Activated naive CD4-positive, alpha-beta T cell treated with anti-CD3 and anti-CD28 coated beads, Interleukin-2, amount 50 U/mL, for 24 hours (primary cell): ENCODE measurements at regions not wholly inside any gene's neighbourhood (a gene's known extent, or its start where the extent isn't known, plus 50 kb on each side); places are given as distances from the start of the nearest gene placed in this dataset.
"Not testable (repeated sequence)": the region's sequence is repeated elsewhere in the genome, so short reads cannot be mapped to it uniquely, and the experiment has no call there.

Source experiments
- H3K27ac Mint-ChIP-seq: one replicate; pipeline ENCODE4 v1.8.0; 2021; ENCODE audit warnings: mild to moderate bottlenecking, mixed read lengths
- H3K27me3 Mint-ChIP-seq: one replicate; pipeline ENCODE4 v1.8.0; 2021; ENCODE audit warnings: mixed read lengths
- H3K36me3 Mint-ChIP-seq: one replicate; pipeline ENCODE4 v1.8.0; 2021; ENCODE audit warnings: mixed read lengths
- H3K4me1 Mint-ChIP-seq: one replicate; pipeline ENCODE4 v1.8.0; 2021; ENCODE audit warnings: mixed read lengths
- H3K4me3 Mint-ChIP-seq: one replicate; pipeline ENCODE4 v1.8.0; 2021; ENCODE audit warnings: mild to moderate bottlenecking, mixed read lengths
- H3K9me3 Mint-ChIP-seq: one replicate; pipeline ENCODE4 v1.8.0; 2021; ENCODE audit warnings: mixed read lengths

- H3K27me3 Mint-ChIP-seq = peaks cover 2% of the 10 kb centered on the region
- no peaks in the 10 kb centered on the region for H3K36me3 Mint-ChIP-seq
- no peaks in the 10 kb centered on the region for H3K9me3 Mint-ChIP-seq
- no peak overlapping the region for H3K4me3 Mint-ChIP-seq
- H3K27ac Mint-ChIP-seq = no peak overlapping the region
- H3K4me1 Mint-ChIP-seq = no peaks in the 10 kb centered on the region
Measured at GRCh38 chr18:62460851-62461300, 61.9 kb upstream of the ZCCHC2 start.

DNA sequence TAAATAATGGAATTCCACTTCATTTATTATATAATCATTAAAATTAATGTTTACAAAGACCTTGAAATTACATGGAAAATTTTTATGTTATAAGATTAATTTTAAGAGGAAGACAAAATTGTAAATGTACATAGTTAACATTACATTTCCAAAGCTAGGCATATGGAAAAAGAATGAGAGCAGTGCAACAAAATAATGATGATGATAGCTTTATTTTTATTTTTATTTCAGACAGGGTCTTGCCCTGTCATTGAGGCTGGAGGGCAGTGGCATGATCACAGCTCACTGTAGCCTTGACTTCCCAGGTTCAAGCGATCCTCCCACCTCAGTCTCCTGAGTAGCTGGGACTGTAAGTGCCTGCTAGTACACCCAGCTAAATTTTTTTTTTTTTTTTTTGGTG, 61.2 kb upstream of the ZCCHC2 start:
- Mint-ChIP-seq H3K27ac (no peak overlapping the region), H3K27me3 (peaks cover 2% of the 10 kb centered on the region), H3K9me3 (no peaks in the 10 kb centered on the region), H3K4me1 (no peaks in the 10 kb centered on the region), H3K36me3 (no peaks in the 10 kb centered on the region), H3K4me3 (no peak overlapping the region)

DNA sequence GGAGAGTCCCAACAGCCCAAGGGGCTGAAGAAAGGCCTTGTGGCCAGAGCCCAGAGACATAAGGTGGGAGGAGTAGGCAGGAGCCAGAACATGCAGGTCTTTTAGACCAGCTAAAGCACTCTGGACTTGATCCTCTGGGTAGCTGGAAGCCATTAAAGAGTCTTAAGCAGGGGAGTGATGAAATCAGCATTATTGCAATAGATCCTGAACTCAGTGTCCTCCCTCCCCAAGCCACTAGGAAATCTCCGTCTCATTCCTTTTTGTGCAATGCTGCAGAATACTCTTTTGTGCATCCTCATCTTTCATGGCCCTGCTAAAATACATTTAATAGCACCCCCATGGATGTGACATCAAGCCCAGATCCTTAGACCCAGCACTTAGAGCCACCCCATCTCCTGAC, 58.6 kb upstream of the ZCCHC2 start:
- peaks cover under 1% of the 10 kb centered on the region for H3K9me3 Mint-ChIP-seq
- no peaks in the 10 kb centered on the region for H3K36me3 Mint-ChIP-seq
- H3K4me1 Mint-ChIP-seq = no peaks in the 10 kb centered on the region
- H3K27ac Mint-ChIP-seq = no peak overlapping the region
- peaks cover 2% of the 10 kb centered on the region for H3K27me3 Mint-ChIP-seq
- H3K4me3 Mint-ChIP-seq = no peak overlapping the region

GRCh38 chr18:62469131-62469530, 53.7 kb upstream of the ZCCHC2 start:
- not testable (repeated sequence) for H3K27ac Mint-ChIP-seq, H3K4me1 Mint-ChIP-seq, H3K36me3 Mint-ChIP-seq, H3K4me3 Mint-ChIP-seq
- Mint-ChIP-seq H3K9me3 (peaks cover 30% of the 10 kb centered on the region), H3K27me3 (peaks cover 11% of the 10 kb centered on the region)
